GM21360 (cell line): ENCODE measurements at regions not wholly inside any gene's neighbourhood (a gene's known extent, or its start where the extent isn't known, plus 50 kb on each side); places are given as distances from the start of the nearest gene placed in this dataset.
"Not testable (repeated sequence)": the region's sequence is repeated elsewhere in the genome, so short reads cannot be mapped to it uniquely, and the experiment has no call there.

Experiments
- ATAC-seq: cut with Tn5 transposase; IDR thresholded peaks from one replicate; pipeline ENCODE4 v1.9.1; 2021; ENCODE audit warnings: mild to moderate bottlenecking, moderate library complexity; ENCODE audit not compliant: unreplicated experiment

DNA sequence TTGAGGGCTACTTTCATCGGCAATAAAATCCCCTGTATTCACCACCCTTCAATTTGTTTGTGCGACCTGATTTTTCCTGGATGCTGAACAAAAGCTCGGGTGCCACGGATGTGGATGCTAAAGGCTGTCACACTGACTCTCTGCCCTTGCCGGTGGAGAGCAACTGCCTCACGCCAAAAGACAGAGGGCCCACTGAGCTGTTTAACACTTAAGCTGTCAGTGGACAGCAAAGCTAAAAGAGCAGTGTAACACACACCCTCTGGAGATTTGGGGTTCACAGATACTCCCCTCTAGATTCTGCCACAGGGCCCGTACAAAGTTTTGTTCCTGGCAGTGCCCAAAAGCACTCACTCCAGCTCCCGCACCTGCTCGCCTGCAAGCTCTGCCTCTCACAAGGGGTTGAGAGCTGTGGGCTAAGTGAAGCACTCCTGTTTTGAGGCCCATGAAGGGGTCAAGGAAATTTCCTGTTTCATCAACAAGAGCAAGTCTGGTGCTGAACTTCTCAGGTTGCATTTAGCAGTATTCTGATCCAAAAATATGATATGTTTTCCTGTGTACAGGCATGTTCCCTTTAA, 1571.9 kb downstream of the ADGRL3 start:
- ATAC-seq, result no peak

DNA sequence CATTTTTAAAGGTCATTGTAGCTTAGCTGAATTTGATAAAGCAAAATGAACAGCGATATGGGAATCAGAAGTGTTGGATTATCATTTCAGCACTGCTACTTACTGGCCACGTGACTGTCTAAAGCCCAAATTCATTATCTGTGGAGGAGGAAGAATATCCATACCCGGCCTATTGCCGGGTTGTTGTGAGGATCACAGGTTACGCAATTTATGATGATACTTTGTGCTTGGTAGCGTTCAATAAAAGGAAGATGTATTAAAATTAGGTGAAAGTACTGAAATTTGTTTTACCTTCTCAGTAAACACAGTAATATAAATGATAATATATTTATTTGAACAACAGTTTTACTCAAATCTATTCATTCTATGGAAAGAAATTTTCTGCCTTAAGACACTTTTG, 1540.2 kb downstream of the ADGRL3 start:
- no peak for ATAC-seq

DNA sequence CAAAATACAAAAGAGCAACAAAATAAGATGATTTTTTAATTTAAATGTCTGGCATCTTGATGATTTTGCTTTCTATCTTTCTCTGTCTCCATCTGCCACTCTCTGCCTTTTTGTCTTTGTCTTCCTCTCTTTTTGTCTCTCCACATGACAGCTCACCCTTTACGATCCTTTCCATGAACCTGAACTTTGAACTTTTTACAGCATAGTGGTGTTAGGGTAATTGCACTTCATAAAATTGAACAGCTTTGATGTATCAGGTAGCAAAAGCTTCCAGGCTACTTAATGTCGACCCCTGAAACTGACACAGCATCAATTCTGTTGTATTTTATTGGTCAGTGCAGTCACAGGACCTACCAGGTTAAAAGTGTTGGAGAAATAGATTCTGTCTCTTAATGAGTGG, 1517.0 kb downstream of the ADGRL3 start:
- no peak for ATAC-seq

DNA sequence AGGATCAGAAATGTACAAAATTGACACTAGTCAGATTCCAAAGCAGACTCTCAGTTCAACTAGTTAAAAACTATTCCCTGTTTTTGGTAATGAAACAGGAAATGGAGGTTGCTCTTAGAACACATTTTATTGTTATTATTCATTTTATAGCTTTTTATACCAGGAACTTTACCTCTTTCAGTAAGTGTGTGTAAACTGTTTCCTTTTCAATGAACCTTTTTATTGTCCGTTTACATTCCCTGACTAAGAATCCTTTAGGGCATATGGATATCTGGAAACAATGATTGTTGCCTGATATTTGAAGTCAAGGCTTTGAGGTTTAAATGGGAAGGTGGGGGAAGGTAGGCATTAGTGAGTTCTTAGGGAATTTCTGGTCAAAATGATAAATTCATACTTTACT, 1511.4 kb downstream of the ADGRL3 start:
- ATAC-seq, result no peak

DNA sequence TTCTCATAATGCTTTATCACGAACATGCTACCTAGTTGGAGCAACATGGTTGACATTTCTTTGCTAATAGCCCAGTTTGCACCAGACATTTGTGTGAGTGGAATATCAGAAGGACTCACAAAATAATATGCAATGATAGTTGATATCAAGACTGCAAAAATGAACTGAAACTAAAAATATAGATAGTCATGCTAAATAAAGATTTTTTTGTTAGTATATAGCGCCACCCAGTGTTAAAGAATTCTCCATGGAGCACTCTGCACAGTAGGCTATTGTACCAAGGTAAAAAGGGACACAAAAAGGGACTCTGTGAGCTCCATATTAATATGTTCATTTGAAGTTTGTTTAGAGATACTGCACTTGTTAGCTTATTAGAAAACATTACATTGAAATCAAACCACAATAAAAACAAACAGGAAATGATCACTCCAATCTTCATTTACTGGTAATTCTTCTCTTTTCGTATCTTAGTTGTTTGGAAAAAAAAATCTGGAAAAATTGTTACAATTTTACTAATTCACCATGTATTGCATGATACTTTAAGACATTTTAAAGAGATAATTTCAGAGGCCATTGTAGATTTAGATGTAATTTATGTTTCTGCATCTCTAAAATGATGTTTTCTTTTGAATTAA, 1509.6 kb downstream of the ADGRL3 start:
- peak; percentile 55 for ATAC-seq

DNA sequence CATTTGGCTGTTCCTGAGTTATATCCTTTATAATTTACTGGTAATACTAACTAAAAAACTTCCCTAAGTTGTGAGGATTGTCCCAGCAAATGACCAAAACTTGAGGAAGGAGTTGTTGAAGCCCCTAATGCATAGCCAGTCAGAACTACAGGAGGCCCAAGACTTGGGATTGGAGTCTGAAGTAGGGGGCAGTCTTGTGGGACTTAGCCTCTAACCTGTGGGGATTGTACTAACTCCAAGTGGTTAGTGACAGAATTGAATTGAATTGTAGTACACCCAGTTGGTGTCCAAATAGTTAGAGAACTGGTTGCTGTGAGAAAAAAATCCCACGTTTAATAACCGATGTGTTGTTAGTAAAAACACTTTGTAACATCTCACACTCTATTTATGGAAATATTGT, 1506.3 kb downstream of the ADGRL3 start:
- ATAC-seq, result no peak

DNA sequence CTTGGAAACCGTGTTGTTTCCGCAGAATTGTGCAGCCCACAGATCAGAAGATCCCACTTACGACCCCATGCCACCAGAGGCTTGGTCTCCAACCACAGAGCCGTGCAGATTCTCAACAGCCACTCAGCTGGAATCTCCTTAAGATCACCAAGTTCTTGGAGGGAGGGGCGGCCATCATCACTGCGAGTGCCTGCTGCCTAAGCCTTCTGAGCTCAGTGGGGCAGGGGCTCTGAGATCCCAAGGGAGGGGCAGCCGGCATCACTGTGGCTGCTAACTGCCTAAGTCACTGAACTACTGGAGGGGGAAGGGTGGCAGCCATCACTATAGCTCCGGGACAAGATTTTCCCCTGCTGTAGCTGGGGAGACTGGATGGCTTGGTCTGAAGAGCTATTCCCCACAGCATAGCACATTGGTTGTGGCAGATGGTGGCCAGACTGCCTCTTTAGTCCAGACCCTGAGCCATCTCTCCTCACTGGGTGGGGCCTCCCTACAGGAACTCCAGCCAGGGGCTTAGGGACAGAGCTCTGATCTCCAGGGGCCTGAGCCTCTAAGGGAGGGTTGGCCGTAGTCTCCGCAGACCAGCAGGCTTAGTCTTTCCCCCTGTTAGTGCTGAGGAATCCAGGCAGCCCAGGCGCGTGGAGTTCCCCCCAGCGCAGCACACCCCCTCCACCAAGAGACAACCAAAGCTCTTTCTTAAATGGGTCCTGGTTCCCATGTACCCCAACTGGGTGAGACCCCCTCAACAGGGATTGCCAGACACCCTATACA, 1483.9 kb downstream of the ADGRL3 start:
- ATAC-seq, result no peak

DNA sequence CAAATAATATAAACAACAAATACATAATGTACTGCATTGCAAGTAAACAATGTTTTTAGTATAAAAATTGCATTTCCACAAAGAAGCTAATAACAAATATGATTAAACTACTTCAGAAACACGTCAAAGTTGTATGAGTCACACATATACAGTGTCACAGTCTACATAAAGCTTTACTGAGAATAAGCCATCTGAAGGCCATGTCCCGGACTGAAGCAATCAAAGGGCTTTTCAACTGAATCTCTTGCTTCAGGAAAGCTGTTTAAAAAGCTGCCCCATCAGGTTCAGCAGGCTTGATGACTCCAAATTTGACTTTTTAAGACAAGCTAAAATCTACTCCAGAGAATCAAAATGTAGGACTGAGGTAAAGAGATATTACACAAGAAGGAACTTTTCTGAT, 1476.8 kb downstream of the ADGRL3 start:
- no peak for ATAC-seq

DNA sequence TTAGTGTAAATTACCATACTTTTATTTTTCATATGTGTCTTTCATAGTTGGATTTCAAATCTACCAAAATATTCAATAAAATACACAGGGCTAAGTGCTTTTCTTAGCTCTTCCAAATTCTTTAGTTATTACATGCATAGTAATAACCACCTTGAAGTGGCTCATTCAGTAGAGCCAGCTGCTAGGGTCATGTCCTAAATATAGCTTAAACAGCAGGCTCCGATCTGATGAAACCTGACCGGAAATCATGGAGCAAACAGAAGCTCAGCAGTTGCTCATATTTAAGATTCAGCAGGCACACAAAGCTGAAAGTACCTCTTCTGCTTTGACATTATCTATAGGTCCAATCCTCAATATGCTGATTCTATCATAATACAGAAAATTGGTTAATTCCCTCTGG, 1470.4 kb downstream of the ADGRL3 start:
- ATAC-seq, result no peak

DNA sequence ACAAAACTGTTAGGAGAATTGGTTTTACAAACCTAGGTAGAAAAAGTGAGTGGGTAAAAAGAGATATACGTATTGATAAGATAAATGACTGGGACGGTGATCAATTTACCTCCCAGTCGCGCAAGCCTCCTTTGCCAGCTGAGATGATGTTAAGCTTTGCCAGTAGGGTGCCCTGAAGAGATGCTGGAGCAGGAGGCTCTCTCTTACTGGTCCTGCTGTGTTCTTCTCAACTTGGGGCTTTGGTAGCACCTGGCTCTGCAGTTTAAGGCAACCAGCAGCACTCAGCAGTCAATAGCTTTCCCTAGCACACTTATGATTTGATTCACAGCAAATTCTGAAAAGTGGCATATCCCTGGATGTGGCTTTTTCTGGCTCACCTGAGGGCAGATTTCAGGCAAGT, 1461.7 kb downstream of the ADGRL3 start:
- ATAC-seq, result no peak

DNA sequence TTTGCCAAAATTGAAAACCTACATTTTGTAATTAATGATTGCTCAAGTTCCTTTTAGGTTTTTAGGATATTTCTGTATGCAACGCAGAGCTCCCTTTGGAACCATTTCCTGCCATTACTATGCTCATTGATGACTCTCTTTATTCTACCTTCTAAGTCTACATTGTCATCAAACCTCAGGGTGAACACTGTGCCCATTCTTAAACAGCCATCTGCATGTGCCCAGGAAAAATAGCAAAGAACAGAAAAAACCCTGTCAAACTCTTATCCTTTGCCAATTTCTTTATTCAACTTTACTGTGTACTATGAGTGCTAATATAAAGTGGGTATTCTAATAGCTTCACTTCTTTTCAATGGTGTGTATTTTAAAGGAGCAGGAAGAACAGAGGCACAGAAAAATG, 1455.9 kb downstream of the ADGRL3 start:
- ATAC-seq, result no peak

DNA sequence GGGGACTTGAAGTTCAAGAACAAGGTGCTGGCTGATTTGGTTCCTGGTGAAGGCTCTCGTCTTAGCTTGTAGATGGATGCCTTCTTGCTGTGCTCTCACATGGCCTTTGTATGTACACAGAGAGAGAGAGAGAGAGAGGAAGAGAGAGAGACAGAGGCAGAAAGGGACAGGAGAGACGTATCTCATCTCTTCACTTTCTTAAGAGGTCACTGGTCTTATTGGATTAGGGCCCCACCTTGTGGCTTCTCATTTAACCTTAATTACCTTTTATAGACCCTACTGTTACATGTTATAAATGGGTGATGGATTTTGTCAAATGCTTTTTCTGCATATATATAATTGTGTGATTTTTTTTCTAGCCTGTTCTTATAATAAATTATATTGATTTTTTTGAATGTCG, 1444.2 kb downstream of the ADGRL3 start:
- ATAC-seq, result no peak

DNA sequence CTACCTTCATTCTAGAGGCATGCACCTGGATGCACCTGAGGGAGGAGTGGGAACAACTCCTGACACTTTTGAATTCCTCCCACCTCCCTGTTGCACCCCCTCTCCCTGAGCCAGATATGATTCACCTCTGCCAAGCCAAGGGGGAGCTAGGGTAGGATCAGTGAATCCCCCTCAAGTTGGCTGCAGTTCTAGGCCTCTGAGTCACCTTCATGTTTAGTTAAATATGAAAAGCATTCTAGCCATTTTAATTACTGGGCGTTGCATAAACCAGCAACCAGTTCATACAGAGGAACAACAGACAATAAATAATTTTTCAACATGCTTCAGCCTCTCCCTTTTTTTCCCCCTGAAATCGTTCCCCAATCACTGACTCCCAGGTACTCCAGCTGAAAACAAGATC, 1440.2 kb downstream of the ADGRL3 start:
- no peak for ATAC-seq

DNA sequence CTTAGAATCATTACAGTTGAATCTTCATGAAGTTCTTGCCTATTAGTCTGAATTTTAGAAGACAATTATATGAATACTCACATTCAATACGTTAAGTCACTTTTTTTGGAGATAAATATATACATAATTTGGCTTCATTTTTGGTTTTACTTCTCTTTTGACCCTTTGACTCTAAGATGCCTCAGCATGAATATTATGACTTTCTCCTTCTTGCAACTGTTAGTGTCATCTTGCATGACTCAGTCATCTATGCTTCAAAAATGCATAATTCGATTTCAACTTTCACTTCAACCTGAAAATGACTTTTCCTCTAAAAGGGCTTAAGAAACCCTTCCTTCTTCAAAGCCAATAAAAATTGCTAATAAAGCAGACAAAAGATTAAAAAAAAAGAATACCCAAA, 1427.5 kb downstream of the ADGRL3 start:
- no peak for ATAC-seq

DNA sequence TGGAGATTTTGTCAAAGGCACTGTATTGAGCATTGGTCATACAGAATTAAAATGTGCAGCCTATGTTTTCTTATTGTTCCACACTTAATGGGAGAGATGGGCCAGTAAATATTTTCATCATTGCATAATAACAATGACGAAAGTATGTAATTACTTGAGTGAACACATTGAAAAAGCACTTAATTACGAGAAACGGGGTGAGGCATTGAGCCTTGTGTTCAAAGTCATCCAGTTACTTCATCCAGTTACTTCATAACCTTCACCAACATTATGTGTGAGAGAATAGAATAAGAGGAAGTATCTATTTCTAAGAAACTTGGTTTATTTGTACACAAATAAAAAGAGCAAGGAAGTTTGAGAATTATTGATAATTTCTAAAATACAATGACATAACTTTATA, 1427.0 kb downstream of the ADGRL3 start:
- ATAC-seq, result no peak

DNA sequence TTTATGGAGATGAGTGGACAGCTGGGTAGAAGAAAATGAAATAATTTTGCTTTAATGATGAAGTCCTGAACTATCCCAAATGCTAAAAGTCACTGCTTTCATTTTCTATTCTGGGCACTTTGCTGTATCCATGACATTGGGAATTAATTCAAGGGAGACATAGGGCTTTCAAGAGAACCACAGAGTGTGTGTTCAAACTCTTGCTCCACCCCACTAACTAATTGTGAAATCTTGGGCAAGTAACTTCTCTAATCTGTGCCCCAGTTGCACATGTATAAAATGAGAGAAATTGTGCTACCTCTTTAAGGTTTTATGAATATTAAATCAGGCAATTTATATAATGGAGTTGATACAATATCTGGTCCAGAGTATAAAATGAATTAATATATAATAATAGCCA, 1422.0 kb downstream of the ADGRL3 start:
- no peak for ATAC-seq

DNA sequence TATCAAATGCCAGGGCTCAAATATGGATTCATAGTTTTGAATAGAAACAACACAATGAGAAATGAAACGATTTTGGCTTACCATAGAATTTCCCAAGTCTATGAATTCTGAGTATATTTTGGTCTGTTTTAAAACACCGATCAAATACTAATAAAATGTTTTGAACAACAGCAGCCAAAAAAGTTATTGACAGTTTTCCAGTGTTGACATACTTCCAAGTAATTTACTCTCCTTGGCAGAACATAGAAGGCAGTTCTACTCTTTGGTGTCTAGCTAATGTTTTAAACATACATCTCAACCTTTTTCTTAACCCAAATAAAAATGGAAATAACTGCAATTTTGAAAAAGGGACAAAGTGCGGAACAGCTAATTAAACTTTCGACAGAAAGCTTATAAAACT, 1419.8 kb downstream of the ADGRL3 start:
- ATAC-seq, result no peak

DNA sequence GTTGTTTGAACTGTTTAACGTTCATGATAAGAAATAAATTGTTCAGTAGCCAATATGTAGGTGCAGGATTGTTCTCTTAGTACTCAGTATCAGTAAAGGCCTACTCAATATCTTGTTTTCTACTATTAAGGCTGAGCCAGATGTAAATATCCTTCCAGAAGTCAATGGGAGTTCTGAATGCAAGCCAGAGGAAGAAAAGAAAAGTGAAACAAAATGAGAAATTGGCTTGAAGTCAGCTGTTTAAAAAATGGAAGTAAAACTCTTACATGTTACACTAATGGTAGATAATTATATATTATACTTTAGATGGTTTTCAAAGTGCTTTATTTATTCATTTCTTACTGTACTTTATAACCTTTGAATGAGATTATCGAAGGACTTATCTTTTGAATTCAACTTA, 1417.9 kb downstream of the ADGRL3 start:
- no peak for ATAC-seq

DNA sequence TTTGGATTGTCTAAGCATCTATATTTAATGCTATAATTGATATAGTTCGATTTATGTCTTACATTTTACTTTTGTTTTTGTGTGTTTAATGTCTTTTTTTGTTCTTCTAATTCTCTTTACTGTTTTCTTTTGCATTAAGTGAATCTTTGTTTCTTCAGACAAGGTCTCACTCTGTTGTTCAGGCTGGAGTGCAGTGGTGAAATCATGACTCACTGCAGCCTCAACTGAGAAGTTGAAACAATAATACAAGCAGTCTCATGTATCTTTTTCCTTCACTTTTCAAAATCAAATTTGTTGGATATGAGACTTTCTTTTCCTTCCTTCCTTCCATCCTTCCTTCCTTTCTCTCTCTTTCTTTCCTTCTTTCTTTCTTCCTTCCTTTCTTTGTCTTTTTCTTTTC, 1401.6 kb downstream of the ADGRL3 start:
- ATAC-seq, result no peak

DNA sequence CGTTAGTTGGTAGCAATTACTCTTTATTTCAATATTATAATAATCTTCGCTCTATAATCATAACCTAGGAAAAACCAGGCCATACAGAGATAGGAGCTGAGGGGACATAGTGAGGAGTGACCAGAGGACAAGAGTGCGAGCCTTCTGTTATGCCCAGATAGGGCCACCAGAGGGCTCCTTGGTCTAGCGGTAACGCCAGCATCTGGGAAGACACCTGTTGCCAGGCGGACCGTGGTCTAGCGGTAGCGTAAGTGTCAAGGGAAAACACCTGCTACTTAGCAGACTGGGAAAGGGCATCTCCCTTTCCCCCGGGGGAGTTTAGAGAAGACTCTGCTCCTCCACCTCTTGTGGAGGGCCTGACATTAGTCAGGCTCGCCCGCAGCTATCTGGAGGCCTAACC, 1395.1 kb downstream of the ADGRL3 start:
- not testable (repeated sequence) for ATAC-seq

DNA sequence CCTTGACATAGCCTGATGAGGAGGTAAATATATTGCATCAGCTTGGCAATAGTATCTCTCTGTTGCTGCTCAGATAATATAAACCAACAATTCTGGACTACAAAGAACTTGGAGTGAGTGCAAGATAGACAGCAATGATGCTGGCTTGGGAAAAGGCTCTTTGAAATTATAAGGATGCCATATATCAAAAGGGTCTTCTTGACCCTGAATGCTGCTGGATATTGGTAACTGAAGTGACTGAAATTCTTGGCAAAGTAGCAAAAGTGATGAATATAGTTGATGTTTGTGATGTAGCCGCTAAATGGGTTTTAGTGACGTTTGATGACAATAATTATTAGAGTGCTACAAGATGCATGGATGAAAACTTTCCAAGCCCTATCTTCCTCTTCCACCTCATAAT, 1391.6 kb downstream of the ADGRL3 start:
- no peak for ATAC-seq

DNA sequence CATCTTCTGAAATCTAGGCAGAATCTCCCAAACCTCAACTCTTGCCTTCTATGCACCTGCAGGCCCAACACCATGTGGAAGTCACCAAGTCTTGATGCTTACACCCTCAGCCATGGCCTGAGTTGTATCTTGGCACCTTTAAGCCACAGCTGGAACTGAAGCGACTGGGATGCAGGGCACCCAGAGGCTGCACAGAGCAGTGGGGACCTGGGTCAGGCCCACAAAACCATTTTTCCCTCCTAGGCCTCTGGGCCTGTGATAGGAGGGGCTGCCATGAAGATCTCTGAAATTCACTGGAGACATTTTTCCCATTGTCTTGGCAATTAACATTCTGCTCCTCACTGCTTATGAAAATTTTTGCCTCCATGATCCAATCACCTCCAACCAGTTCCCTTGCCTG, 1388.5 kb downstream of the ADGRL3 start:
- no peak for ATAC-seq

DNA sequence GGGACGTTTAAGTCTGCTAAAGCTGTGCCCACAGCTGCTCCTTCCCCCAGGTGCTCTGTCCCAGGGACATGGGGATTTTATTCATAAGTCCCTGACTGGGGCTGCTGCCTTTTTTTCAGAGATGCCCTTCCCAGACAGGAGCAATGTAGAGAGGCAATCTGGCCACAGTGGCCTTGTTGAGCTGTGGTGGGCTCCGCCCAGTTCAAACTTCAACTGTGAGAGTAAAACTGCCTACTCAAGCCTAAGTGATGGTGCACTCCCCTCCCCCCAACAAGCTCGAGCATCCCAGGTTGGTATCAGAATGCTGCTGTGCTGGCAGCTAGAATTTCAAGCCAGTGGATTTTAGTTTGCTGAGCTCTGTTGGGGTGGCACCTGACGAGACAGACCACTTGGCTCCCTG, 1371.4 kb downstream of the ADGRL3 start:
- no peak for ATAC-seq
